ENCODE measurements at regions not wholly inside any gene's neighbourhood (a gene's known extent, or its start where the extent isn't known, plus 50 kb on each side); places are given as distances from the start of the nearest gene placed in this dataset.

- no peak for DNase-seq (ENCODE audit: low read depth, low spot score)
- in situ Hi-C loops (cut with HindIII; ENCODE audit: low pct_unique_long_range_greater_than_20kb, low sequenced_read_pairs) = no loop called here
Measured at GRCh38 chr6:156562019-156562418, 215.2 kb upstream of the ARID1B start.

- in situ Hi-C loops (cut with HindIII; ENCODE audit: low pct_unique_long_range_greater_than_20kb, low sequenced_read_pairs) = no loop called here
- DNase-seq (ENCODE audit: low read depth, low spot score) = no peak
Measured at GRCh38 chr6:156560476-156560875, 216.7 kb upstream of the ARID1B start.

DNA sequence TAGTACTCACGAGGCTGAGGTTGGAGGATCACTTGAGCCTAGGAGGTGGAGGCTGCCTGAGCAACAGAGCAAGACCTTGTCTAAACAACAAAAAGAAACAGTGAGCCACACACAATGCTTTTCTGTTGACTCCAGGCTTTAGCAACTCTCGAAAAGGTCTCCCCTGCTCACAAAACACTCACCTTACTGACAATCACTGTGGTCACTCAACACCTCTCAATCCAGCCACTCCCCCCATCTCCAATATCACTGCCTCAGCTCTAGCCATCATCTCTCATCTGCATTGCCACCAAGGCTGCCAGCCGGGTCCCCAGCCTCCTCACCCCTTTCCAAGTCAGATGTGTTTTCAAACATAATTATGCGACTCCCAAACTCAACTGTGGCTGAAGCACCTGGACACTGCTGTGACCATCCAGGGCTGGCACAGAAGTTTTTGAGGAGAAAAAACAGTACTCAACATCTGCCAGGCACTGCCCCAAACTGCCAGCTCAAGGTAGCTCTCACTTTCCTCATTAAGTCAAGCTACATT is 218.0 kb upstream of the ARID1B start:
- no peak for DNase-seq (ENCODE audit: low read depth, low spot score)
- in situ Hi-C loops (cut with HindIII; ENCODE audit: low pct_unique_long_range_greater_than_20kb, low sequenced_read_pairs) = no loop called here

GRCh38 chr6:156557911-156558259 is 219.3 kb upstream of the ARID1B start:
- no peak for DNase-seq (ENCODE audit: low read depth, low spot score)
- in situ Hi-C loops (cut with HindIII; ENCODE audit: low pct_unique_long_range_greater_than_20kb, low sequenced_read_pairs) = no loop called here

- DNase-seq (ENCODE audit: low read depth, low spot score) = peak; percentile 48
- in situ Hi-C loops (cut with HindIII; ENCODE audit: low pct_unique_long_range_greater_than_20kb, low sequenced_read_pairs) = no loop called here
Measured at GRCh38 chr6:156557251-156557910, 219.8 kb upstream of the ARID1B start.

GRCh38 chr6:156556811-156557210 is 220.4 kb upstream of the ARID1B start:
- in situ Hi-C loops (cut with HindIII; ENCODE audit: low pct_unique_long_range_greater_than_20kb, low sequenced_read_pairs) = no loop called here
- no peak for DNase-seq (ENCODE audit: low read depth, low spot score)

GRCh38 chr6:156555116-156555515 is 222.1 kb upstream of the ARID1B start:
- in situ Hi-C loops (cut with HindIII; ENCODE audit: low pct_unique_long_range_greater_than_20kb, low sequenced_read_pairs) = no loop called here
- no peak for DNase-seq (ENCODE audit: low read depth, low spot score)

DNA sequence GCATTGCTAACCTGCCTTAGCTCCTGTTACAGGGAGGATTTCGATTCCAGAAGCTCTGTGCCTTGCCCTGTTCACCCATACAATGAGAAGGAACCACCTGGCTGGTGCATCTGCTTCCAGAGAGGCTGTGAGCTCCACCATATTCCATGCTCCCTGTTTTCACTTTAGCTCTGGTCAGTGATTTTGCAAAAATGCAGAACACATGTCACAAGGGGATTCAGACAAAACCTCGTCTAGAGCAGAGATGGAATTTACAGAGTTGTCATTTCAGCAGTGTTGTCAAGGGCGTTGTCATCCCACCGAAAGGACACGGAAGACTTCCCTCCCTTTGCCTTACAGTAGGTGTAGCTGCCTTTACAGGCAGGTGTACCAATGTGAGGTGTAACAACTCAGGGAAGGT is 223.0 kb upstream of the ARID1B start:
- no peak for DNase-seq (ENCODE audit: low read depth, low spot score)
- in situ Hi-C loops (cut with HindIII; ENCODE audit: low pct_unique_long_range_greater_than_20kb, low sequenced_read_pairs) = no loop called here

DNA sequence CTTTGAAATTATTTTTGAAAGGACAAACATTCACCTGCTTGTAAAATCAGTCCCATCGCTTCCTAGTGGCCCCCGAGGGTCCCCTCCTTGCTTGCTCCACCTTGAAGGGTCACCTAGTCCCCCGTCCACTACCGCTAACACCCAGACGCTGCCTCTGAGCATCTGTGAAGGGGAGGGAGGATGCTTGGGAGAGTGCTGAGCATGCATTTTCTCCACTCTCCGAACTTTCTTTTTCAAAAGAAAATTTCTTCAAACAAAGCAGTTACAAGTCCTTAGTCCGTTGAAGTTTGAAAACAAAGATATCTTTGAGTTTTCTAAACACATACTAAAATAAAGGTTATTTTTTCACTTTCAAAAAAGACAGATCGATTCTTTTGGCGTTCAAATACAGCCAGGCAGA is 224.3 kb upstream of the ARID1B start:
- in situ Hi-C loops (cut with HindIII; ENCODE audit: low pct_unique_long_range_greater_than_20kb, low sequenced_read_pairs) = no loop called here
- no peak for DNase-seq (ENCODE audit: low read depth, low spot score)

DNA sequence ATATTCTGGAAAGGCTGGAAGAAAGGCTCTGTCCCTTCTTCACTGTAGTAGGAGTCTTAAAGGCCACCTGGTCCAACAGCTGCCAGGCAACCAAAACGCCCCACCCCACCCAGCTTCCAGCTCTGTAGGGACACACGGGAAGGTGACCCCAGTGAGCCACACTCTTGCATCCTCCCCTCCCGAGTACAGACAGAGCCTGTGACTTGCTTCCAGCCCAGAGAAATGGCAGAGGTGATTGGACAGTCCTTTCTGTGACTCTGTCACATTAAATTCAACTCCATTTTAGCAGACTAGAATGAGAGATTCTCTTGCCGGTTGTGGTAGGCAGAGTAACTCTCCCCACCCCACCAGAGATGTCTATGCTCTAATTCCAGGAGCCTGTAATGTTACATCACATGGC is 226.2 kb upstream of the ARID1B start:
- DNase-seq (ENCODE audit: low read depth, low spot score) = no peak
- in situ Hi-C loops (cut with HindIII; ENCODE audit: low pct_unique_long_range_greater_than_20kb, low sequenced_read_pairs) = no loop called here

DNA sequence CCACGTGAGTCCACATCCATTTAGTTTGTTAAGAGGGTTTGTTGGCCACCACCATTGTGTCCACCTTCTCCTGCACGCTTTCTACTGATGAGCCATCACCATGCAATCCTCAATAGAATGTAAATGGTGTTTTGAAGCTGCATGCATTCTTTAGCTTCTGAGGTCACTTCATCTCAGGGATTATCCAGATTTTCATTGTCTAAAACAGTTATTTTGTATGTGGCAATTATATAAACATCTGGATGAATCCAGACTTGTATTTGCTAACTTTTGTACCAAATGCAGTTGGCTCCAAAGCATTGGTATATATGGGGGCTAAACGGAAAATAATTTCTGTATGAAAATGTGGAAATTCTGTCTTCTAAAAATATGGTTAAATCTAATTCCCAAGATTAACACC is 231.2 kb upstream of the ARID1B start:
- in situ Hi-C loops (cut with HindIII; ENCODE audit: low pct_unique_long_range_greater_than_20kb, low sequenced_read_pairs) = no loop called here
- DNase-seq (ENCODE audit: low read depth, low spot score) = no peak

DNA sequence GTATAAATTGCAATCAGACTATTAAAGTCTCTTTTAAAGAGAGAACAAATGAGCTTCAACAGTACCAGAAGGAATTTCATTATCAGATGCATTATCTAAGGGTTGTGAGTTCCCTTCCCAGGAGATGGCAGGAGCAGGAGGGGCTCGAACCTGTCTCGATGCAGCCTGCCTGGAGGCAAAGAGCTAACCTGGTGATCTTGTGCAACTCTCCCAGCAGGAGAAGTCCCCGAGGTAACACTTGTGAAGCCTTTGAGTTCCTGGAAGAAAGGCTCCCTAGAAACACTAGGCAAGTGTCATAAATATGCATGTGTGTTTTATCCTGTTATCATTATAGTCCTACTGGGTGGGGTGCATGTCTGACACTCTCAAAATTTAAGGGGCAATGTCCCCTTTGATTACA is 232.2 kb upstream of the ARID1B start:
- in situ Hi-C loops (cut with HindIII; ENCODE audit: low pct_unique_long_range_greater_than_20kb, low sequenced_read_pairs) = no loop called here
- no peak for DNase-seq (ENCODE audit: low read depth, low spot score)

- DNase-seq (ENCODE audit: low read depth, low spot score) = no peak
Measured at GRCh38 chr6:156544046-156544445, 233.1 kb upstream of the ARID1B start.

GRCh38 chr6:156543431-156543830 is 233.7 kb upstream of the ARID1B start:
- no peak for DNase-seq (ENCODE audit: low read depth, low spot score)
- in situ Hi-C loops (cut with HindIII; ENCODE audit: low pct_unique_long_range_greater_than_20kb, low sequenced_read_pairs) = no loop called here

More at GRCh38 chr6:156544046-156544445, 233.1 kb upstream of the ARID1B start:
- in situ Hi-C loops (cut with HindIII; ENCODE audit: low pct_unique_long_range_greater_than_20kb, low sequenced_read_pairs) = no loop called here

GRCh38 chr6:156538875-156539660 is 238.1 kb upstream of the ARID1B start:
- in situ Hi-C loops (cut with HindIII; ENCODE audit: low pct_unique_long_range_greater_than_20kb, low sequenced_read_pairs) = no loop called here
- DNase-seq (ENCODE audit: low read depth, low spot score) = no peak

GRCh38 chr6:156534594-156534993 is 242.6 kb upstream of the ARID1B start:
- in situ Hi-C loops (cut with HindIII; ENCODE audit: low pct_unique_long_range_greater_than_20kb, low sequenced_read_pairs) = no loop called here
- DNase-seq (ENCODE audit: low read depth, low spot score) = no peak

GRCh38 chr6:156533872-156534524 is 243.2 kb upstream of the ARID1B start:
- DNase-seq (ENCODE audit: low read depth, low spot score) = no peak

GRCh38 chr6:156526081-156526480 is 251.1 kb upstream of the ARID1B start:
- in situ Hi-C loops (cut with HindIII; ENCODE audit: low pct_unique_long_range_greater_than_20kb, low sequenced_read_pairs) = no loop called here
- DNase-seq (ENCODE audit: low read depth, low spot score) = no peak

More at GRCh38 chr6:156533872-156534524, 243.2 kb upstream of the ARID1B start:
- in situ Hi-C loops (cut with HindIII; ENCODE audit: low pct_unique_long_range_greater_than_20kb, low sequenced_read_pairs) = no loop called here

GRCh38 chr6:156525541-156525940 is 251.6 kb upstream of the ARID1B start:
- no peak for DNase-seq (ENCODE audit: low read depth, low spot score)
- in situ Hi-C loops (cut with HindIII; ENCODE audit: low pct_unique_long_range_greater_than_20kb, low sequenced_read_pairs) = no loop called here
